Astrocyte of the cerebellum (primary cell): ENCODE measurements at regions not wholly inside any gene's neighbourhood (a gene's known extent, or its start where the extent isn't known, plus 50 kb on each side); places are given as distances from the start of the nearest gene placed in this dataset.
"Not testable (repeated sequence)": the region's sequence is repeated elsewhere in the genome, so short reads cannot be mapped to it uniquely, and the experiment has no call there.

Experiments
- DNase-seq: peaks from one replicate; pipeline ENCODE4 v3.0.0-alpha.2; 2011; ENCODE audit warnings: low read depth
- H3K4me3 ChIP-seq: 2 replicates; pipeline ENCODE4 v1.5.1; 2011; ENCODE audit warnings: mild to moderate bottlenecking, low read depth, low read length, moderate library complexity
- in situ Hi-C: cut with HindIII; loops from 2 replicates; pipeline ENCODE4 v1.10.0; 2017; ENCODE audit warnings: low sequenced_read_pairs
- TF ChIP-seq, protein P1 (sequence below): IDR thresholded peaks from 2 replicates; pipeline ENCODE4 v1.5.1; 2012; ENCODE audit warnings: low read length, low read depth, moderate library complexity, mild to moderate bottlenecking; ENCODE audit errors: missing control alignments

DNA sequence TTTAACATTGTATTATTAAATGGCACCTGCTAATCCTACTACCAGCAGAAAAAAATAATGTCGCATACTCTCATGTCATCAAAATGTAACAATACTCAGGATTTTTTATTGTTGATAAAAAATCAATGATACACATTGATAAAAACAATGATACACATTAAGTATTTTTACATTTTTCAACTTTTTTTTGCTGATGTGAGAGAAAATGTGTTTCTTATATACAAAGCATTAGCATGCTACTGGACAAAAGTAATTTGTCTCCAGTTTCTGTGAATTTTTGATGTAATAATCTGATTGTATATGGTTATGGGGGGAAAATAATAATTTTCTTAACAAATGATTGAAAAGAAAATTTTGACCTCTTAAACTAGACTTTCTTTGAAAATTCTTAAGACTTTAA lies 1256.6 kb upstream of the CNTN5 start:
- in situ Hi-C loops: no loop called here
- no peak overlapping the region for H3K4me3 ChIP-seq
- TF ChIP-seq, protein P1, sequence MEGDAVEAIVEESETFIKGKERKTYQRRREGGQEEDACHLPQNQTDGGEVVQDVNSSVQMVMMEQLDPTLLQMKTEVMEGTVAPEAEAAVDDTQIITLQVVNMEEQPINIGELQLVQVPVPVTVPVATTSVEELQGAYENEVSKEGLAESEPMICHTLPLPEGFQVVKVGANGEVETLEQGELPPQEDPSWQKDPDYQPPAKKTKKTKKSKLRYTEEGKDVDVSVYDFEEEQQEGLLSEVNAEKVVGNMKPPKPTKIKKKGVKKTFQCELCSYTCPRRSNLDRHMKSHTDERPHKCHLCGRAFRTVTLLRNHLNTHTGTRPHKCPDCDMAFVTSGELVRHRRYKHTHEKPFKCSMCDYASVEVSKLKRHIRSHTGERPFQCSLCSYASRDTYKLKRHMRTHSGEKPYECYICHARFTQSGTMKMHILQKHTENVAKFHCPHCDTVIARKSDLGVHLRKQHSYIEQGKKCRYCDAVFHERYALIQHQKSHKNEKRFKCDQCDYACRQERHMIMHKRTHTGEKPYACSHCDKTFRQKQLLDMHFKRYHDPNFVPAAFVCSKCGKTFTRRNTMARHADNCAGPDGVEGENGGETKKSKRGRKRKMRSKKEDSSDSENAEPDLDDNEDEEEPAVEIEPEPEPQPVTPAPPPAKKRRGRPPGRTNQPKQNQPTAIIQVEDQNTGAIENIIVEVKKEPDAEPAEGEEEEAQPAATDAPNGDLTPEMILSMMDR: no peak
- no peak for DNase-seq

DNA sequence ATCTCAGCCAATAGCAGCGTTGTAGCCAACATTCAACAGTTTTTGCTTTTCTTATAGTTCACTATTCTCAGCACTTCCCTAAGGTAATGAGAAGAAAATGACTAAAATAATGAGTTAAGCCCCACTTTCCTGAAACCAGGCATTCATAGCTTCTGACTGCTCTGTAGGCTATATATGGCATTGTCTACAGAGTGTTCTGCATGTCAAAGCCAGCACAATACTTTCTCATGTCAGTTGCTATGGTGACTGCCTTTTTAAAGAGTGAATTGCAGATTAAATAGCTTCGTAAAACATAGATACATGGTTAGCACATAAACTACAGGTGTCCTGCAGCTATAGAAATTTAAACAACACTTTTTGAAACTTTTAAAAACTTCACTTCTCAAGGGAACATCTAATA lies 1256.1 kb upstream of the CNTN5 start:
- no peak for DNase-seq
- no peak overlapping the region for H3K4me3 ChIP-seq
- TF ChIP-seq, protein P1: no peak
- in situ Hi-C loops: no loop called here

DNA sequence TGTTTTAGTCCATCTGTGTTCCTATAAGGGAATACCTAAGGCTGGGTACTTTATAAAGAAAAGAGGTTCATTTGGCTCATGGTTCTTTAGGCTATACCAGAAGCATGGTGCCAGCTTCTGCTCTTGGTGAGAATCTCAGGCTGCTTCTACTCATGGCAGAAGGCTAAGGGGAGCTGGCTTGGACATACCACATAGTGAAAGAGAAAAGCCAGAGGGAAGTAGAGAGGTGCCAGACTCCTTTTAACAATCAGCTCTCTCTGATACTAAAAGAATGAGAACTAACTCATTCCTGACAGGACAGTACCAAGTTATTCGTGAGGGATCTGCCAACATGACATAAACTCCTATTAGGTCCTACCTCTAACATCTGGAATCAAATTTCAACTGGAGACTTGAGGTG lies 1250.2 kb upstream of the CNTN5 start:
- DNase-seq: no peak
- H3K4me3 ChIP-seq: no peak overlapping the region
- in situ Hi-C loops: no loop called here
- TF ChIP-seq, protein P1: no peak

DNA sequence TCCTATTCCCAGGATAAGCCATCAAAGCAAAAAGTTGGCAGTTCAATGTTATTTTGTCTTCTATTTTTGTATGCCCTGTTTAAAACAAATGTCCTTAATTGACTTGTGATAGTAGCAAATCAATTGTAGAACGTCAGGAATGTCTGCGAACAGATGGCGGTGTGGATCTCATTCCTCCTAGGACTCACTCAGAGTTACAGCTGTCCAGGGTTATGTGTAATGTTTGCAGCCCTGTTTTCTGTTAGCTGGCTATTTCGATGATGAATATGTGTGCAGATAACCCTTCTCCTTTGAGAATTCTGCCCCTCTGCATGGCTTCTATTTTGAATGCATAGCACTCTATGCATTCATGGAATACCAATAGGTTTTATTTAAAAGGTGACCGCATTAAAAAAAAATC lies 1248.0 kb upstream of the CNTN5 start:
- in situ Hi-C loops: no loop called here
- DNase-seq: no peak
- H3K4me3 ChIP-seq: no peak overlapping the region
- TF ChIP-seq, protein P1: no peak

DNA sequence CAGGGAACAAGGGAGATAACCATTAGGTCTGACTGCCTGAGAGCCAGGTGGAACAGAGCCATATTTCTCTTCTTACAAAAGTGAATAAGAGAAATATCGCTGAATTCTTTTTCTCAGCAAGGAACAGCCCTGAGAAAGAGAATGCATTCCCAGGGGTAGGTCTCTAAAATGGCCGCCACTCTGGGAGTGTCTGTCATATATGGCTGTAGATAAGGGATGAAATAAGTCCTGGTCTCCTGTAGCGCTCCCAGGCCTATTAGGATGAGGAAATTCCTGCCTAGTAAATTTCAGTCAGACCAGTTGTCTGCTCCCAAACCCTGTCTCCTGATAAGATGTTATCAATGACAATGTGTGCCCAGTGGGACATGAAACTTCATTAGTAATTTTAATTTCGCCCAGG lies 1236.4 kb upstream of the CNTN5 start:
- in situ Hi-C loops, DNase-seq, H3K4me3 ChIP-seq: not testable (repeated sequence)

DNA sequence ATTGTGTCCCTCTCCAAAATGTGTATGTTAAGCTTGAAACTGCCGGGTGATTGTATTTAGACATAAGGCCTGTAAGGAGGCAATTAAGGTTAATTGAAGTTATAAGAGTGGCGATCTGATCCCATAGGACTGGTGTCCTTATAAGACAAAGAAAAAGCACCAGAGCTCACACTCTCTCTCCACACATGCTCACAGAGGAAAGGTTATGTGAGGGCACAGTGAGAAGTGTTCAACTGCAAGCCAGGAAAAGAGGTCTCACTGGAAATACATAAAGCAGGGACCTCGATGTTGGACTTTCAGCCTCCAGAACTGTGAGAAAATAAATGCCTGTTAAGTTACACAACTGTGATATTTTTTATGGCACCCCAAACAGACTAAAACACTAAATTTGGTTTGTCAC lies 1233.8 kb upstream of the CNTN5 start:
- H3K4me3 ChIP-seq: no peak overlapping the region
- TF ChIP-seq, protein P1: no peak
- DNase-seq: no peak
- in situ Hi-C loops: no loop called here

DNA sequence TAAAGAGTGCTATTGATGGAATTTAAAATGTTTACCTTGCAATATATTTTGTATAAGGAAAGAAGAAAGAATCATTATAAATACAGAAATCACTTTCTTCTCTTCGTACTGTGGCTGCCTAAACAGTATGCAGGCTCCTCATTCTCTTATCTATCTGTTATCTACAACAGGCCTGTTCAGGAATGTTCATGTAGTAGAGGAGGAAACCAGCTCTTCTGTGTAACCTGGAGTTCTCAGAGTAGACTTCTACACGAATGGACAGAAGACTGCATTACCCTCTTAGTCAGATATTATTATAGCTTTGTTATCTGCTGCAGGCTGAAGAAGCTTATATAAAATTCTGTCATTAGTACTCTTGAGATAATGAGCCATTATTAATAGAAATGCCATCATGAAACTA lies 1225.9 kb upstream of the CNTN5 start:
- DNase-seq: no peak
- in situ Hi-C loops: no loop called here
- TF ChIP-seq, protein P1: no peak
- H3K4me3 ChIP-seq: no peak overlapping the region
